Activated CD4-positive, alpha-beta memory T cell treated with anti-CD3 and anti-CD28 coated beads for 36 hours (primary cell): ENCODE measurements at regions not wholly inside any gene's neighbourhood (a gene's known extent, or its start where the extent isn't known, plus 50 kb on each side); places are given as distances from the start of the nearest gene placed in this dataset.

Experiments used
- CTCF ChIA-PET: fragments of 350-600 bp; sonication (Branson Sonifier 250); formaldehyde crosslinking; loops from one replicate; lab custom pipeline; 2021; ENCODE audit warnings: antibody characterized with exemption, inconsistent platforms; lab: Charles Lee
- POLR2A ChIA-PET: fragments of 350-600 bp; sonication (Branson Sonifier 250); formaldehyde crosslinking; loops from one replicate; lab custom pipeline; 2021; ENCODE audit warnings: antibody characterized with exemption; lab: Charles Lee
- DNase-seq: peaks from one replicate; pipeline ENCODE4 v3.0.0-alpha.2; 2020
- H3K27ac Mint-ChIP-seq: one replicate; pipeline ENCODE4 v1.8.0; 2021; ENCODE audit warnings: mixed read lengths
- H3K27me3 Mint-ChIP-seq: one replicate; pipeline ENCODE4 v1.8.0; 2021; ENCODE audit warnings: mixed read lengths
- H3K36me3 Mint-ChIP-seq: one replicate; pipeline ENCODE4 v1.8.0; 2021; ENCODE audit warnings: mixed read lengths
- H3K4me1 Mint-ChIP-seq: one replicate; pipeline ENCODE4 v1.8.0; 2021; ENCODE audit warnings: low read depth, mixed read lengths
- H3K4me3 Mint-ChIP-seq: one replicate; pipeline ENCODE4 v1.8.0; 2021; ENCODE audit warnings: mild to moderate bottlenecking, mixed read lengths
- H3K9me3 Mint-ChIP-seq: one replicate; pipeline ENCODE4 v1.8.0; 2021; ENCODE audit warnings: mixed read lengths
- intact Hi-C: fragments of 100-400 bp; cut with micrococcal nuclease; formaldehyde crosslinking; loops from one replicate; pipeline ENCODE4 v1.15.1; 2023

- POLR2A ChIA-PET: no interaction called here
- Mint-ChIP-seq H3K4me3 (no peak overlapping the region), H3K27ac (no peak overlapping the region), H3K4me1 (no peaks in the 10 kb centered on the region), H3K36me3 (no peaks in the 10 kb centered on the region), H3K27me3 (no peaks in the 10 kb centered on the region), H3K9me3 (peaks cover 12% of the 10 kb centered on the region)
- CTCF ChIA-PET: no interaction called here
- no peak for DNase-seq
- intact Hi-C loops: no loop called here
These were observed 766.9 kb upstream of the ADAMTS16 start for GRCh38 chr5:4373051-4373820.

GRCh38 chr5:4374866-4375265 lies 765.3 kb upstream of the ADAMTS16 start:
- CTCF ChIA-PET: no interaction called here
- peaks cover 18% of the 10 kb centered on the region for H3K9me3 Mint-ChIP-seq
- DNase-seq: no peak

GRCh38 chr5:4375640-4376039 lies 764.5 kb upstream of the ADAMTS16 start:
- POLR2A ChIA-PET: no interaction called here
- no peaks in the 10 kb centered on the region for H3K27me3 Mint-ChIP-seq
- H3K9me3 Mint-ChIP-seq: peaks cover 18% of the 10 kb centered on the region
- no peak overlapping the region for H3K4me3 Mint-ChIP-seq
- DNase-seq: no peak
- no peaks in the 10 kb centered on the region for H3K36me3 Mint-ChIP-seq
- H3K4me1 Mint-ChIP-seq: no peaks in the 10 kb centered on the region
- no peak overlapping the region for H3K27ac Mint-ChIP-seq
- intact Hi-C loops: no loop called here
- CTCF ChIA-PET: no interaction called here

More at GRCh38 chr5:4374866-4375265, 765.3 kb upstream of the ADAMTS16 start:
- Mint-ChIP-seq H3K4me1 (no peaks in the 10 kb centered on the region), H3K27ac (no peak overlapping the region), H3K27me3 (no peaks in the 10 kb centered on the region), H3K4me3 (no peak overlapping the region), H3K36me3 (no peaks in the 10 kb centered on the region)
- intact Hi-C loops: no loop called here
- POLR2A ChIA-PET: no interaction called here

- peaks cover 11% of the 10 kb centered on the region for H3K9me3 Mint-ChIP-seq
- H3K36me3 Mint-ChIP-seq: no peaks in the 10 kb centered on the region
- POLR2A ChIA-PET: no interaction called here
- no peak overlapping the region for H3K27ac Mint-ChIP-seq
- DNase-seq: no peak
- no peak overlapping the region for H3K4me3 Mint-ChIP-seq
- no peaks in the 10 kb centered on the region for H3K4me1 Mint-ChIP-seq
- no peaks in the 10 kb centered on the region for H3K27me3 Mint-ChIP-seq
- CTCF ChIA-PET: no interaction called here
- intact Hi-C loops: no loop called here
These were observed 757.0 kb upstream of the ADAMTS16 start for GRCh38 chr5:4383102-4383501.

GRCh38 chr5:4383518-4384198 lies 756.5 kb upstream of the ADAMTS16 start:
- no peak overlapping the region for H3K27ac Mint-ChIP-seq
- H3K36me3 Mint-ChIP-seq: no peaks in the 10 kb centered on the region
- H3K4me3 Mint-ChIP-seq: no peak overlapping the region
- intact Hi-C loops: no loop called here
- POLR2A ChIA-PET: no interaction called here
- CTCF ChIA-PET: no interaction called here
- H3K9me3 Mint-ChIP-seq: peaks cover 8% of the 10 kb centered on the region
- H3K4me1 Mint-ChIP-seq: no peaks in the 10 kb centered on the region
- no peaks in the 10 kb centered on the region for H3K27me3 Mint-ChIP-seq
- no peak for DNase-seq

GRCh38 chr5:4384649-4385048 lies 755.5 kb upstream of the ADAMTS16 start:
- Mint-ChIP-seq H3K27ac (no peak overlapping the region), H3K36me3 (no peaks in the 10 kb centered on the region), H3K4me1 (no peaks in the 10 kb centered on the region), H3K27me3 (no peaks in the 10 kb centered on the region), H3K4me3 (no peak overlapping the region), H3K9me3 (peaks cover 4% of the 10 kb centered on the region)
- CTCF ChIA-PET: no interaction called here
- intact Hi-C loops: no loop called here
- no peak for DNase-seq
- POLR2A ChIA-PET: no interaction called here

GRCh38 chr5:4386152-4386551 lies 754.0 kb upstream of the ADAMTS16 start:
- ChIA-PET POLR2A (no interaction called here), CTCF (no interaction called here)
- Mint-ChIP-seq H3K9me3 (peaks cover 4% of the 10 kb centered on the region), H3K36me3 (no peaks in the 10 kb centered on the region), H3K27ac (no peak overlapping the region), H3K4me1 (no peaks in the 10 kb centered on the region), H3K4me3 (no peak overlapping the region), H3K27me3 (no peaks in the 10 kb centered on the region)
- intact Hi-C loops: no loop called here
- no peak for DNase-seq

- ChIA-PET POLR2A (no interaction called here), CTCF (no interaction called here)
- H3K4me1 Mint-ChIP-seq: no peaks in the 10 kb centered on the region
- peaks cover 4% of the 10 kb centered on the region for H3K9me3 Mint-ChIP-seq
- intact Hi-C loops: no loop called here
- H3K27ac Mint-ChIP-seq: no peak overlapping the region
- H3K27me3 Mint-ChIP-seq: no peaks in the 10 kb centered on the region
- no peak overlapping the region for H3K4me3 Mint-ChIP-seq
- no peaks in the 10 kb centered on the region for H3K36me3 Mint-ChIP-seq
- DNase-seq: no peak
These were observed 752.8 kb upstream of the ADAMTS16 start for GRCh38 chr5:4387290-4387689.

- intact Hi-C loops: no loop called here
- POLR2A ChIA-PET: no interaction called here
- no peak overlapping the region for H3K4me3 Mint-ChIP-seq
- H3K36me3 Mint-ChIP-seq: no peaks in the 10 kb centered on the region
- H3K27ac Mint-ChIP-seq: no peak overlapping the region
- CTCF ChIA-PET: no interaction called here
- peaks cover 20% of the 10 kb centered on the region for H3K9me3 Mint-ChIP-seq
- H3K4me1 Mint-ChIP-seq: no peaks in the 10 kb centered on the region
- H3K27me3 Mint-ChIP-seq: no peaks in the 10 kb centered on the region
- DNase-seq: no peak
These were observed 744.4 kb upstream of the ADAMTS16 start for GRCh38 chr5:4395752-4396151.

GRCh38 chr5:4405614-4406219 lies 734.4 kb upstream of the ADAMTS16 start:
- H3K27ac Mint-ChIP-seq: no peak overlapping the region
- ChIA-PET CTCF (no interaction called here), POLR2A (no interaction called here)
- H3K4me3 Mint-ChIP-seq: no peak overlapping the region
- no peaks in the 10 kb centered on the region for H3K36me3 Mint-ChIP-seq
- intact Hi-C loops: no loop called here
- H3K4me1 Mint-ChIP-seq: no peaks in the 10 kb centered on the region
- DNase-seq: no peak
- H3K27me3 Mint-ChIP-seq: no peaks in the 10 kb centered on the region
- peaks cover 9% of the 10 kb centered on the region for H3K9me3 Mint-ChIP-seq

- no peak overlapping the region for H3K27ac Mint-ChIP-seq
- intact Hi-C loops: no loop called here
- ChIA-PET POLR2A (no interaction called here), CTCF (no interaction called here)
- H3K9me3 Mint-ChIP-seq: peaks cover 18% of the 10 kb centered on the region
- no peaks in the 10 kb centered on the region for H3K36me3 Mint-ChIP-seq
- H3K4me3 Mint-ChIP-seq: no peak overlapping the region
- H3K4me1 Mint-ChIP-seq: no peaks in the 10 kb centered on the region
- no peaks in the 10 kb centered on the region for H3K27me3 Mint-ChIP-seq
- DNase-seq: no peak
These were observed 730.0 kb upstream of the ADAMTS16 start for GRCh38 chr5:4410151-4410550.

- Mint-ChIP-seq H3K4me1 (no peaks in the 10 kb centered on the region), H3K9me3 (peaks cover 20% of the 10 kb centered on the region), H3K36me3 (no peaks in the 10 kb centered on the region), H3K27ac (no peak overlapping the region), H3K4me3 (no peak overlapping the region), H3K27me3 (no peaks in the 10 kb centered on the region)
- CTCF ChIA-PET: no interaction called here
- POLR2A ChIA-PET: no interaction called here
- intact Hi-C loops: no loop called here
- no peak for DNase-seq
These were observed 728.5 kb upstream of the ADAMTS16 start for GRCh38 chr5:4411664-4412063.
